CD4-positive, alpha-beta T cell treated with Interleukin-10 for 1 hour (primary cell): ENCODE measurements at regions not wholly inside any gene's neighbourhood (a gene's known extent, or its start where the extent isn't known, plus 50 kb on each side); places are given as distances from the start of the nearest gene placed in this dataset.

Experiments used
- DNase-seq: peaks from one replicate; pipeline ENCODE4 v3.0.0-alpha.2; 2020

GRCh38 chr5:93158841-93159240 lies 422.2 kb downstream of the NR2F1-AS1 start:
- no peak for DNase-seq

DNA sequence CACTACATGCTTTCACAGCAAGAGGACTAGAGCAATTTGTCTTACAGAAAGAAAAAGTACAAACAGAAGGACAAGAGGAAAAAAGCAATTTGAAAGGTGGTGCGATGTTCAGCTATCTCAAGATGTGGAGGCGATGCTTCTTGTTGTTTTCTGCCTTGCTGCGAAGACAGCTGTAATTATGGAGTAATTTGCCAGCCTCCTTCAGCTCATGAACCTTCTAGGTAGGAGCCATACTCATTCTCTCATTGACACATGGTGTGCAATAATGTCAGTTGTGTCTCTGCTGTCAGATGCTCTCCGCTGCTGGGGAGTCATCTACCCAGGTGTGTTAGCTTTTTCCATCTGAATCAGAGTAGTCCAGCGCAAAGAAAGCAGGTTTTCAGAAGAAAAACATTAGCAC lies 424.5 kb downstream of the NR2F1-AS1 start:
- DNase-seq = no peak

GRCh38 chr5:93154535-93154934 lies 426.5 kb downstream of the NR2F1-AS1 start:
- DNase-seq = no peak

GRCh38 chr5:93153461-93153860 lies 427.6 kb downstream of the NR2F1-AS1 start:
- no peak for DNase-seq

GRCh38 chr5:93151896-93152295 lies 429.1 kb downstream of the NR2F1-AS1 start:
- no peak for DNase-seq

DNA sequence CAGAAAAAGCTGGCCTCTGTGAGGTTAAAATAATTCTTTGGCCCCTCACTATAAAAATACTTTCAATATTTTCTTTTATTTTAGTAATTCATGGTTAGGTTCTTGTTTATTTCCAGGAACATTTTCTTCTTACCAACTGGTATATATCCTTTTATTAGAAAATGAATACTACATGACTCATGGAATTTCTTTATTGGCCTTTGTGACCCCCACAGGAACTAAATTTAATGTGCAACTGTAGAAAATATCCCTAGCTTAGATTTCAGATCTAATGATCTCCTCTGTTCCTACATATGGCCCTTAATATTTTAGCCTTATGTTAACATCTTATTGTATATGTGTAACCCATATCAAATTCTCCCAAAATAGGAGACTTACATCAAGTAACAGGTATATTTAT lies 429.9 kb downstream of the NR2F1-AS1 start:
- DNase-seq = no peak

GRCh38 chr5:93150311-93151012 lies 430.6 kb downstream of the NR2F1-AS1 start:
- DNase-seq = no peak

- DNase-seq = no peak
These were observed 435.3 kb downstream of the NR2F1-AS1 start for GRCh38 chr5:93145767-93146166.

DNA sequence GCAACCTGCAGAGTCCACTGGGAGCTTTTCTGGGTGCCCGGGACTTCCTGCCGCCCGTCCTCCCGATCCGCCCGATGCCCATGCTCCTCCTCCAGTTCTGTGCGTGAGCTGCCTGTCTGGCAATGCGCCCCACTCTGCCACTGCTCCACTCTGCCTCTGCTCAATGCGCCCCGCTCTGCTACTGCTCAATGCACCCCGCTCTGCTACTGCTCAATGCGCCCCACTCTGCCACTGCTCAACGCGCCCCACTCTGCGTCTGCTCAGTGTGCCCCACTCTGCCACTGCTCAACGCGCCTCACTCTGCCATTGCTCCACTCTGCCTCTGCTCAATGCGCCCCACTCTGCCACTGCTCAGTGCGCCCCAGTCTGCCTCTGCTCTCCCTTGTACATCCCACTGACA lies 436.0 kb downstream of the NR2F1-AS1 start:
- no peak for DNase-seq

DNA sequence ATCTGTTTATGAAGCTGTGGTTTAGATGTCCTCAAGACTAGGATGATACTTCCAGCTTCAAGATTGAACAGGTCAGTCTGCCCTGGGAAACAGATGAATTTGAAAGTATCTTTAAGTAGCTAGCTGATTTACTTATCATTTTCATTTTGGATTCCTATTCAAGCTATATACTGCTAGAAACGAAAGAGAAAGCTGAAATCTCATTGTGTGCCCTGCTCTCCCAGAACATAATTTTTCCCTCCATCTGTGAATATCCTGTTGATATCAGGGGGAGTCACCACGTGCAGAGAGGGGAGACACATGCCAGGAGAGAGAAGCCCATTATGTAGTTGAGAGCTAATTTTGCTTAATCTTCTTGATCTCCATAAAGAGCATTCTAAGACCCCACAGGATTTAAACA lies 439.1 kb downstream of the NR2F1-AS1 start:
- DNase-seq = no peak

DNA sequence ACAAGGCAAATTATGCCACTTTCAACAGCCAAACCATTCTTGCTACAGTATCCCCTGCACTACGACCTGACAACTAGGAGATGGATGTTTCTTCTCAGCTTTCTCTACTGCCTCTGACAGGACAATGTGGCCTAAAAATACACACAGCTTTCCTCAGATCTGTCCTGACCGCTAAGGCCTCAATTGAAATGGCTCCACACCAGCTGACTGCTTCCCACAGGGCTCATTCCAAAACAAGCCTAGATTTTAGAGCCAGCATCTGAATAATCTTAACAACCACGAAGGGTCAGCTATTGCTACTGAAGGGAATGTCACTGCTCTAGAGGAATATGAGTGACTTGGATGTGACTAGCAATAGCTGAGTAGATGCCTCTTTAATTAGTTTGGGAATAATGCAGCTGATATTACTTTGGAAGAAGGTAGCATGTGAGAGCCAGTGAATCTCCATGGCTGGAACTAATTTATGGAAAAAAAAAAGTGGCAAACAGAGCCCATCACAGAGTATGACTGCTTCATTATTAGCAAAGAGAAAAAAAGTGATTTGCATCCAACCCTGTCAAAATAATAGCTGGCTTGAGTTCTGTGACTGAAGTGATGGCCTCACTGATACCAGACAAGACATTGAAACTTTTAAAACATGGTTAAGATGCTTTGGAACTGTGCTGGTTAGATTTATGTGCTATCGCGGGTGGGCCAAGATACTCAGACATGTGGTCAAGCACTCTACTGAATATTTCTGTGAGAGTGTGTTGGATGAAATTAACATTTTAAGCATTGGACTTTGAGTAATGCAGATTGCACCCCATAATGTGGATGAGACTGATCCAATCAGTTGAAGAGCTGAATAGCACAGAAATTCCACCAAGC lies 450.2 kb downstream of the NR2F1-AS1 start:
- DNase-seq = no peak

DNA sequence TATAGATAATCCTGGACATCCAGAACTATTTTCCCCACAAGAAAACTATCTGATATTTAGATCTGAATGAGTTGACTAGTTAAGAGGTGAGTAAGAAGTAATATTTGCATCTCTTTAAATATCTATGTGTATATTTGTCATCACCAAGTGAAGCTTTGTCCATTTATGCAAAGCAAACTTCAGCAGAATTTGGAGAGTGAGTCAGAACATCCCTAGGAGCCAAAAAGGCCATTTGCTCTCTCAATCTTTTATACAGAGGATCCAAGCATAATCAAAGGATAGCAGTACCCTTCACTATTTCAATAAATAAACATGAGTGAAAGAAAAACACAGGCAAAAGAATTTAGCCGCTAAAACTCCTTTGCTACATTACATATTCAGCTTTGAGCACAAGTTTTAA lies 454.4 kb downstream of the NR2F1-AS1 start:
- DNase-seq = no peak

DNA sequence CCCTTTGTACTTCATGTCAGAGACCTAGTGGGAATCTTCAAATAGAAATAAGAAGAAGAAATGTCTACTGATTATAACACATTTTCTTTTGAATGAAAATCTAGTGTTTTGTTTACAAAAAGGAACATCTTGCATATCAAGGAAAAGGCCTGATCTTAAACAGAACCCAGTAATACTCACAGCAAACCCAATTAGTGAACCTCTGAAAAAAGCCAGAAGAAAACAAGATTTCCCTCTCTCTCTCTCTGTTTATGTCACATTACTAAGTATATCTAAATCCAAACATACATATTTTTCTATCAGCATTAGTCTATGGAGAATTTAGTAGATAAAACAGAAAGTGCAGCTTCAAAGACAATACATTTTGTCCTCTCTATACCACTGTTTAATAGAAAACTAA lies 457.9 kb downstream of the NR2F1-AS1 start:
- no peak for DNase-seq

DNA sequence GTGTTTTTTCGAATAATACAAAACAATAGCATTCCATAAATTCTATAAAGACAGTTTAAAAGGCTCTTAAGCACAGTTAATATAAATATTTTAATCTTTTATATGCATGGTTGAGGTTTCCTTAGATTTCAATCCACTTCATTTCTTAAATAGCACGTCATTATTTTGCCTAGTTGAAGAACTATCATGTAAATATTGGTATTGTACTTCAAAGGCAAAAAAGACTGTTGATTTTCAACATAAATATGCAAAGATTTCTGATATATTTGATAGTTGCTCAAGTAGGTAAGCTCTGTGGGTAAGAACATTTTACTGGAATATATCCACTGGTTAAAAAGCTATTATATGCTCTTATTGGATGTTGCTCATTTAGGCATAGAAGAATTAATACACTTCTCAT lies 458.6 kb downstream of the NR2F1-AS1 start:
- no peak for DNase-seq

DNA sequence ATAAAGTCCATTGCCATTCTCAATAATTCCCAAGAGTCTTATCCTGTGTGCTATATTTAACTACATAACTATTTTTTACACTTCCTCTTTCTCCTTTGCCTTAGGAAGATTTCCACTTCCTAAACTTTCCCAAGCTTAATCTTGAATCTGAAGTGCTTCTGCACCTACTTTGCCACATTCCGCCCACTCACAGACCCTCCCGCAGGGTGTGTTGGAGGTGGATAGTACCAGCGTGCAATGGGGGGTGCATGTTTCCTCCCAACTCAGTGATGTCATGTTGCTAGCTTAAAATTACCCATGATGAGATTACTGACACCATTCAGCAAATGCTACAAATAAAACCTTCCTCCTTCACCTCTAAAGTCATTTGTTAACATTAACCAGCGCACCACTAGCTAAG lies 460.2 kb downstream of the NR2F1-AS1 start:
- DNase-seq = no peak

GRCh38 chr5:93120051-93120450 lies 461.0 kb downstream of the NR2F1-AS1 start:
- no peak for DNase-seq

DNA sequence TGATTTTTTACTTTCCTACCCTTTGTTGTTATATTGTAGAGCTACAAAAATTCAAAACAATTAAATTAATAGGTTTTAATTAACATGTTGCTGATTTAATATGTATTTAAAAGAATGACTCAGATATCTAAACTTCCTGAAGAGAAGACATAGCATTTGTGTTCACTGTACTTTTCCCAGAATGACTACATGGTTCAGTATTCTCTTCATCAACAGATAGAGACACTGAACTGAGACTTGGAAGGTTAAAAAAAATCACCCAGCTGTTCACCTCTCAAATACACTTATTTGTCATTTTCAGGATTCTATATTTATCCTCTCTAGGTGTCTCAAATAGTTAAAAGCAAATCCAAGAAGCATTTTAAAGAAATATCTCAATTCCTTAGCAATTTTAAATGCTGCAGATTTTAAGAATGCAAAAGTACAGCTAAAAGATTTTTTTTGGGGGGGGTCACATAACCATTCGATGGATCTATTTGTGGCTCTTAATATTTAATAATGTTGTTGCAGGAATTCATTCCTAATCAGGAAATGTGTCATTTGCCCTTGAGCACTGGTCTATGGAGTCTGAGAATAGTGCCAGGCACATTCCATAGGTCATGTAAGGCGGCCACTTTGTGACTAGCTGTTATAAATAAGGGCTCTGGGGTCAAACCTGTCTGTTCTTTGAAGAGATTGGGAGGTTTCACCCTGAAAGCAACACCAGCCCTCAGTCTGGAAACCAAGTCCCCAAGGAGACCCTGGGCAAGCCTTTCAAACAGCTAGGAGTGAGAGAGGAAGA lies 463.1 kb downstream of the NR2F1-AS1 start:
- DNase-seq = no peak

- DNase-seq = no peak
These were observed 473.1 kb downstream of the NR2F1-AS1 start for GRCh38 chr5:93107805-93108520.

GRCh38 chr5:93107141-93107540 lies 473.9 kb downstream of the NR2F1-AS1 start:
- DNase-seq = no peak

GRCh38 chr5:93101661-93102060 lies 479.4 kb downstream of the NR2F1-AS1 start:
- DNase-seq = no peak

DNA sequence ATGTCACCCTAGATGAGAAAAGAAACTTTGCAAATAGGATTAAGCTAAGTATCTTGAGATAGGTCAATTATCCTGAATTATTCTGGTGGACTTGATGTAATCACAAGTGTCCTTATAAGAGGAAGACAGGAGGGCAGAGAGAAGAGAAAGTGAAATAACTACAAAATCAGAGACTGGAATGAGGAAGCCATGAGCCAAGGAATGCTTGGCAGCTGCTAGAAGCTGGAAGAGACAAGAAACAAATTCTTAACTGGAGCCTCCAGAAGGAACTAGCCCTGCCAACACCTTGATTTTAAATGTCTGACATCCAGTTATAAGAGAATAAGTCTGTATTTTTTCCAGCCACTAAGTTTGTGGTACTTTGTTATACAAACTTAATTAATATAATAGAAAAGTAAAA lies 480.0 kb downstream of the NR2F1-AS1 start:
- no peak for DNase-seq

- no peak for DNase-seq
These were observed 480.6 kb downstream of the NR2F1-AS1 start for GRCh38 chr5:93100428-93100827.

- DNase-seq = no peak
These were observed 481.1 kb downstream of the NR2F1-AS1 start for GRCh38 chr5:93099902-93100347.
